ENCODE measurements at regions not wholly inside any gene's neighbourhood (a gene's known extent, or its start where the extent isn't known, plus 50 kb on each side); places are given as distances from the start of the nearest gene placed in this dataset.

GRCh38 chr4:130025701-130026100 is 929.7 kb downstream of the C4orf33 start:
- no peaks in the 10 kb centered on the region for H3K27me3 Mint-ChIP-seq
- Histone ChIP-seq H3K4me1 (ENCODE audit: insufficient read depth, low read length) (no peaks in the 10 kb centered on the region), H3K36me3 (ENCODE audit: insufficient read depth, low read length) (no peaks in the 10 kb centered on the region), H3K4me3 (ENCODE audit: low read length) (no peak overlapping the region), H3K9me3 (ENCODE audit: control insufficient read depth in 1 of 2, insufficient read depth in 1 of 2, low read length in 2 of 2) (no peaks in the 10 kb centered on the region), H3K27ac (ENCODE audit: low read depth in 1 of 2, low read length in 2 of 2) (no peak overlapping the region), H3K27me3 (ENCODE audit: control insufficient read depth in 1 of 2, insufficient read depth in 2 of 2, low read length in 2 of 2) (no peaks in the 10 kb centered on the region)
- no peak overlapping the region for H3K4me3 Mint-ChIP-seq
- H3K4me1 Mint-ChIP-seq (ENCODE audit: low read depth), result no peaks in the 10 kb centered on the region
- POLR2A ChIA-PET, result no interaction called here
- DNase-seq (no peak), ATAC-seq (ENCODE audit: poor library complexity) (no peak)
- TF ChIP-seq CTCF (IDR thresholded peaks at IDR 0.05), result no peak
- H3K36me3 Mint-ChIP-seq (ENCODE audit: low read depth), result no peaks in the 10 kb centered on the region
- CTCF ChIA-PET, result no interaction called here
- intact Hi-C loops (cut with DNase I, micrococcal nuclease), result no loop called here
- no peak overlapping the region for H3K27ac Mint-ChIP-seq
- H3K9me3 Mint-ChIP-seq, result no peaks in the 10 kb centered on the region

GRCh38 chr4:130026185-130026584 is 930.2 kb downstream of the C4orf33 start:
- H3K27ac ChIP-seq (ENCODE audit: low read depth in 1 of 2, low read length in 2 of 2), result no peak overlapping the region
- Mint-ChIP-seq H3K27ac (no peak overlapping the region), H3K27me3 (no peaks in the 10 kb centered on the region), H3K9me3 (no peaks in the 10 kb centered on the region), H3K4me3 (no peak overlapping the region), H3K4me1 (ENCODE audit: low read depth) (no peaks in the 10 kb centered on the region), H3K36me3 (ENCODE audit: low read depth) (no peaks in the 10 kb centered on the region)
- no peak for DNase-seq
- POLR2A ChIA-PET, result no interaction called here
- intact Hi-C loops (cut with DNase I, micrococcal nuclease), result no loop called here
- H3K4me3 ChIP-seq (ENCODE audit: low read length), result no peak overlapping the region
- no peaks in the 10 kb centered on the region for H3K4me1 ChIP-seq (ENCODE audit: insufficient read depth, low read length)
- no peaks in the 10 kb centered on the region for H3K36me3 ChIP-seq (ENCODE audit: insufficient read depth, low read length)
- TF ChIP-seq CTCF (IDR thresholded peaks at IDR 0.05), result no peak
- H3K9me3 ChIP-seq (ENCODE audit: control insufficient read depth in 1 of 2, insufficient read depth in 1 of 2, low read length in 2 of 2), result no peaks in the 10 kb centered on the region
- ATAC-seq (ENCODE audit: poor library complexity), result no peak
- CTCF ChIA-PET, result no interaction called here
- H3K27me3 ChIP-seq (ENCODE audit: control insufficient read depth in 1 of 2, insufficient read depth in 2 of 2, low read length in 2 of 2), result no peaks in the 10 kb centered on the region

- Mint-ChIP-seq H3K27ac (no peak overlapping the region), H3K9me3 (no peaks in the 10 kb centered on the region), H3K36me3 (ENCODE audit: low read depth) (no peaks in the 10 kb centered on the region), H3K4me1 (ENCODE audit: low read depth) (no peaks in the 10 kb centered on the region), H3K27me3 (no peaks in the 10 kb centered on the region), H3K4me3 (no peak overlapping the region)
- Histone ChIP-seq H3K4me3 (ENCODE audit: low read length) (no peak overlapping the region), H3K27me3 (ENCODE audit: control insufficient read depth in 1 of 2, insufficient read depth in 2 of 2, low read length in 2 of 2) (no peaks in the 10 kb centered on the region), H3K9me3 (ENCODE audit: control insufficient read depth in 1 of 2, insufficient read depth in 1 of 2, low read length in 2 of 2) (no peaks in the 10 kb centered on the region), H3K27ac (ENCODE audit: low read depth in 1 of 2, low read length in 2 of 2) (no peak overlapping the region), H3K36me3 (ENCODE audit: insufficient read depth, low read length) (no peaks in the 10 kb centered on the region), H3K4me1 (ENCODE audit: insufficient read depth, low read length) (no peaks in the 10 kb centered on the region)
- DNase-seq (no peak), ATAC-seq (ENCODE audit: poor library complexity) (no peak)
- POLR2A ChIA-PET, result no interaction called here
- intact Hi-C loops (cut with DNase I, micrococcal nuclease), result no loop called here
- no peak for TF ChIP-seq CTCF (IDR thresholded peaks at IDR 0.05)
- CTCF ChIA-PET, result no interaction called here
These were observed 932.0 kb downstream of the C4orf33 start for GRCh38 chr4:130027973-130028372.

Measured in CD4-positive, alpha-beta T cell (primary cell).